ENCODE measurements at regions not wholly inside any gene's neighbourhood (a gene's known extent, or its start where the extent isn't known, plus 50 kb on each side); places are given as distances from the start of the nearest gene placed in this dataset.
A peak's percentile ranks its signal among the peaks of the same experiment; 100 is the strongest.

DNA sequence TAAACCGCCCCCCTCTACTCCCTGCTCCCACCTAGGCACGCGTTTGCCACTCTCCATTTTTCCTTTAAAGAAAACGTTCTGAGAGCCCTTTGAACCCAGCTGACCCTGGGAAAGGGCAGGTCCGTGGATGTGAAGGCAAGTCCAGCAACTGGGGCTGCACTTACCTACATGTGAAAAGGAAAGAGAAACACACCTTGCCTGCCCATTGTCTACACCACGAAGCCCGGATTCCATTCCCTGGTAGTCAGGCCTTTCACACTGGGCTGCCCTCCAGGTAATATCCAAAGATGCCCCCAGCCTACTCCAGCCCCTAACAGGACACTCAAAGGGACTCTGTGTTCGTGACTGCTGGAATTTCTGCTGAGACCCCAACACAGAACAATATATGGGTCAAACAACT is 94.4 kb downstream of the CD83 start:
- TF ChIP-seq POLR2A (IDR thresholded peaks at IDR 0.05), result no peak
- TF ChIP-seq, protein P1, sequence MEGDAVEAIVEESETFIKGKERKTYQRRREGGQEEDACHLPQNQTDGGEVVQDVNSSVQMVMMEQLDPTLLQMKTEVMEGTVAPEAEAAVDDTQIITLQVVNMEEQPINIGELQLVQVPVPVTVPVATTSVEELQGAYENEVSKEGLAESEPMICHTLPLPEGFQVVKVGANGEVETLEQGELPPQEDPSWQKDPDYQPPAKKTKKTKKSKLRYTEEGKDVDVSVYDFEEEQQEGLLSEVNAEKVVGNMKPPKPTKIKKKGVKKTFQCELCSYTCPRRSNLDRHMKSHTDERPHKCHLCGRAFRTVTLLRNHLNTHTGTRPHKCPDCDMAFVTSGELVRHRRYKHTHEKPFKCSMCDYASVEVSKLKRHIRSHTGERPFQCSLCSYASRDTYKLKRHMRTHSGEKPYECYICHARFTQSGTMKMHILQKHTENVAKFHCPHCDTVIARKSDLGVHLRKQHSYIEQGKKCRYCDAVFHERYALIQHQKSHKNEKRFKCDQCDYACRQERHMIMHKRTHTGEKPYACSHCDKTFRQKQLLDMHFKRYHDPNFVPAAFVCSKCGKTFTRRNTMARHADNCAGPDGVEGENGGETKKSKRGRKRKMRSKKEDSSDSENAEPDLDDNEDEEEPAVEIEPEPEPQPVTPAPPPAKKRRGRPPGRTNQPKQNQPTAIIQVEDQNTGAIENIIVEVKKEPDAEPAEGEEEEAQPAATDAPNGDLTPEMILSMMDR (IDR thresholded peaks at IDR 0.05), result no peak
- WGBS, 2 donors, result 60 to 65% methylated on average over 8 of the region's 8 CpGs

DNA sequence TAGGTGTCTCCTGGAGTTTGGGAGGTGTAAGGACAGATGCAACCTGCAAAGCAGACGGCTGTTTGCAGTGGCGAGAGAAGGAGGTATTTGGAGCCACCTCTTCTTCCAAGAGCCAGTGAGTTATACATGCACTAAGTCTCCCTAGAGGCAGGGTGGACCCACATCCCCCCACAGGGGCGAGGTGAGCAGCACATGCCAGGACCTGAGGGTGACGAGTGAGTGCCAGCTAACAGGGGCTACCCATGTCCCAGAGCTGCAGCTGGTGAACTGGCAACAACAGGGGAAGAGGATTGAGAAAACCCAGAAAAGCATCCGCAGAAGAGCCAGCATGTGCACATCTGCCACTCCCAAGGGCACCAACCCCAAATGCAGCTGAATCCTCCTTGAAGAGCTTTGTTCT is 95.1 kb downstream of the CD83 start:
- H3K4me3 ChIP-seq, result no peak overlapping the region
- 88 to 94% methylated on average over 4 to 5 of the region's 5 CpGs for WGBS, 2 donors
- intact Hi-C loops (cut with DNase I), result loop anchor here (10.0 kb wide), 1 partner anchor 1282 kb away; no protein-coding TSS in a partner anchor

More for the DNA sequence above, 94.4 kb downstream of the CD83 start:
- no peak overlapping the region for H3K4me3 ChIP-seq
- ATAC-seq, result no peak
- no peak overlapping the region for H3K27ac ChIP-seq
- no peaks in the 10 kb centered on the region for H3K27me3 ChIP-seq
- intact Hi-C loops (cut with DNase I), result loop anchor here (10.0 kb wide), 1 partner anchor 1283 kb away; no protein-coding TSS in a partner anchor
- DNase-seq, result peak in 1 of 4 donors; percentile 20
- no peaks in the 10 kb centered on the region for H3K36me3 ChIP-seq (replicated peaks in 1 of 2; ENCODE audit: insufficient read depth in 1 of 2, low read depth in 2 of 2)
- no peaks in the 10 kb centered on the region for H3K9me3 ChIP-seq
- H3K4me1 ChIP-seq, result peaks cover 17% of the 10 kb centered on the region

DNA sequence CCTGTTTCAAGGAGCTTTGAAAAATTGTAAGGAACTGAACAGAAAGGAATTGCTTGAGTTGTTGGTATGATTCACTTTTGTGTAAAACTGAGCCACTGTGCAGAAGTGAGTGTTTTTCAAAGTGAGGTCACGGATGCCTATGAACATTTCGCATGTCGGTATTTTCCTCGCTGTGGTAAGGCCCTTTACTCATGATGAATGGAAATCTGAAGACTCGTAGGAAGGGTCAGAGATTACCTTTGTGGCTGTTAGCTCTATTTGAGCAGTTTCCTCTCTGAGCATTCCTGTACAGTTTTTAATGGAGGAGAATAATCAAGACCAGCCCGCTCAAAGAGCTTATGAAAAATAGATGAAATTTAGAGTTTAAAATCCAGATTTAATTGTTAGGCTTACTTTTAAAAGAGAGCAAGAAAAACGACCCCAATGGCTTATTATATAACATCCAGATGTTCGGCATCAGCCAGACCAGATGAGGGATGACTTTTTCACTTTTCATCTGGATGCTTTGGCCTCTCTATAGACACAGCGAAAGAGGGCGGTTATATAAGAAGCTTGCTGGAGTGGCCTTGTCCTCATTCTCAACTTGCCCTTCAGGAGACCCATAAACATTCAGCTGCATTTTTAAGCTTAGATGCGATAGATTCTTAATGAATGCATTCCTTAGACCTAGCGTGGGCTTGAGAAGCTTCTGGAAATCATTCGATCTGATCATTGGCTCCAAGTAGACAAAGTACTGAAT is 99.5 kb downstream of the CD83 start:
- intact Hi-C loops (cut with DNase I), result loop anchor here (10.0 kb wide), 1 partner anchor 1278 kb away; no protein-coding TSS in a partner anchor
- DNase-seq, result no peak
- TF ChIP-seq, protein P1 (IDR thresholded peaks at IDR 0.05), result no peak
- TF ChIP-seq POLR2A (IDR thresholded peaks at IDR 0.05), result no peak

More for the DNA sequence above, 95.1 kb downstream of the CD83 start:
- DNase-seq (no peak), ATAC-seq (no peak)
- no peak for TF ChIP-seq POLR2A (IDR thresholded peaks at IDR 0.05)
- TF ChIP-seq, protein P1 (IDR thresholded peaks at IDR 0.05), result no peak
- Histone ChIP-seq H3K4me1 (peaks cover 17% of the 10 kb centered on the region), H3K36me3 (replicated peaks in 1 of 2; ENCODE audit: insufficient read depth in 1 of 2, low read depth in 2 of 2) (no peaks in the 10 kb centered on the region), H3K9me3 (no peaks in the 10 kb centered on the region), H3K27me3 (no peaks in the 10 kb centered on the region), H3K27ac (no peak overlapping the region)

DNA sequence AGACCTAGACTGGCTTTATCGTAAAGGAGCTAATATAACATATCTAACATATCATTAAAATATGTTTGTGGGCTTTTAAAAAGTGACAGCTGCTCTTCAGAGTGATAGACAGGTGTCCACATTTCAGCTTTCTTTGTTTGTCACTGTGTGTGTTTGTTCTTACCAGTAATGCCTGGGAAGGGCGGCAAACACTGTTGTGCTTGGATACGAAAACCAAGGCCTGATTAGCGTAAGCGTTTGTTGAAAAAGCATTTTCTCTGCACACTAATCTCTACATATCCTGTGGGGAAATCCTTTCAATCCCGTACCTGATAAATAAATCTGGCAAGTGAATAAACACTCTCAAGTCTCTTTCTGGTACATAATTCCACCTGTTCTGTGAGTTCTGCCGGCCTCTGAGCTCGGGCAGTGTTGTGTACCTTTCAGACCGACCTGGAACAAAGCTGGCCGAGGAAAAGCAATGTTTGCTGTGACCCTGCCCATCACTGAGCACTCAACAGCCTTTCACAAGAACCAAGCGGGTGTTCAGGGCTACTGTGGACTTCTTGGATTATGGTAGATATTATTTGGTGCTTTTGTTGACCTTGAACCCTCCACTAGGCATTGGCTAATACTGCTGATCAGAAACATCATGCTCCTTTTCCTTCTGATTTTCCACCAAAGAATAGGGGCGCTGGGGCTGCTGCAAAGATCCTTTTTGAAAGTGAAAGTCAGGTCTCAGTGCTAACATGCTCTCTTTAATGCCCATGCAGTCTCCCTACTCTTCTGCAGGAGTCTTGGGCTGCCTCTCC is 100.4 kb downstream of the CD83 start:
- Histone ChIP-seq H3K4me3 (no peak overlapping the region), H3K9me3 (no peaks in the 10 kb centered on the region), H3K4me1 (no peaks in the 10 kb centered on the region), H3K27ac (no peak overlapping the region), H3K36me3 (replicated peaks in 1 of 2; ENCODE audit: insufficient read depth in 1 of 2, low read depth in 2 of 2) (no peaks in the 10 kb centered on the region), H3K27me3 (no peaks in the 10 kb centered on the region)
- ATAC-seq (no peak), DNase-seq (no peak)
- WGBS, 2 donors, result 78% methylated on average over 12 of the region's 12 CpGs
- intact Hi-C loops (cut with DNase I), result loop anchor here (10.0 kb wide), 1 partner anchor 1277 kb away; no protein-coding TSS in a partner anchor
- no peak for TF ChIP-seq POLR2A (IDR thresholded peaks at IDR 0.05)
- TF ChIP-seq, protein P1 (IDR thresholded peaks at IDR 0.05), result no peak

More for the DNA sequence above, 99.5 kb downstream of the CD83 start:
- H3K4me3 ChIP-seq, result no peak overlapping the region
- no peaks in the 10 kb centered on the region for H3K9me3 ChIP-seq
- ATAC-seq, result no peak
- WGBS, 2 donors, result 76 to 84% methylated on average over 13 of the region's 13 CpGs
- peaks cover under 1% of the 10 kb centered on the region for H3K4me1 ChIP-seq
- no peak overlapping the region for H3K27ac ChIP-seq
- no peaks in the 10 kb centered on the region for H3K36me3 ChIP-seq (replicated peaks in 1 of 2; ENCODE audit: insufficient read depth in 1 of 2, low read depth in 2 of 2)
- H3K27me3 ChIP-seq, result no peaks in the 10 kb centered on the region

Data from body of pancreas (tissue), 4 donors.